H1 (cell line): ENCODE measurements at regions not wholly inside any gene's neighbourhood (a gene's known extent, or its start where the extent isn't known, plus 50 kb on each side); places are given as distances from the start of the nearest gene placed in this dataset.
A peak's percentile ranks its signal among the peaks of the same experiment; 100 is the strongest.

Experiments used
- CTCF ChIA-PET: fragments of 300-600 bp; sonication (Branson Sonifier 250); formaldehyde crosslinking; loops from one replicate; lab custom pipeline; 2021; ENCODE audit not compliant: partially characterized antibody; lab: Charles Lee
- POLR2A ChIA-PET: fragments of 300-600 bp; sonication (Branson Sonifier 250); formaldehyde crosslinking; loops from one replicate; lab custom pipeline; 2021; ENCODE audit warnings: inconsistent platforms; ENCODE audit not compliant: partially characterized antibody; lab: Charles Lee
- DNase-seq, 2 experiments: peaks; one replicate each; pipeline versions ENCODE4 v3.0.0 to v3.0.0-alpha.2; 2010 to 2022; ENCODE audit warnings: low spot score in 2 of 2, low read depth in 1 of 2, mixed read lengths in 1 of 2
- FAIRE-seq: peaks from 2 replicates; lab custom pipeline; 2011; peaks lifted over from hg19 to GRCh38; lab: Jason Lieb, UNC
- H2AFZ ChIP-seq: 2 replicates; pipeline ENCODE4 v1.8.1; 2012; ENCODE audit warnings: low read length, inconsistent platforms
- H2AK5ac ChIP-seq: 2 replicates; pipeline ENCODE4 v1.6.1; 2013; ENCODE audit warnings: low read depth, low read length
- H2BK120ac ChIP-seq: replicated peaks from 2 replicates; pipeline ENCODE3; 2013; ENCODE audit warnings: low read depth, low read length, inconsistent platforms
- H2BK12ac ChIP-seq: 2 replicates; pipeline ENCODE4 v1.6.1; 2013; ENCODE audit warnings: low read depth, low read length
- H2BK15ac ChIP-seq: 2 replicates; pipeline ENCODE4 v1.6.1; 2013; ENCODE audit warnings: low read length
- H2BK20ac ChIP-seq: 2 replicates; pipeline ENCODE4 v1.6.1; 2013; ENCODE audit warnings: low read length
- H2BK5ac ChIP-seq: 2 replicates; pipeline ENCODE4 v1.6.1; 2013; ENCODE audit warnings: low read depth, low read length
- H3K14ac ChIP-seq: 2 replicates; pipeline ENCODE4 v1.6.1; 2013; ENCODE audit warnings: inconsistent platforms; ENCODE audit not compliant: insufficient read length
- H3K18ac ChIP-seq: 2 replicates; pipeline ENCODE4 v1.6.1; 2013; ENCODE audit warnings: low read length; ENCODE audit errors: extremely low read depth
- H3K23ac ChIP-seq: 2 replicates; pipeline ENCODE4 v1.6.1; 2013; ENCODE audit warnings: inconsistent platforms; ENCODE audit not compliant: insufficient read length
- H3K23me2 ChIP-seq: 2 replicates; pipeline ENCODE4 v1.6.1; 2013; ENCODE audit warnings: low read depth, low read length
- H3K27ac ChIP-seq: 2 replicates; pipeline ENCODE4 v1.6.1; 2011; ENCODE audit warnings: low read depth, low read length, inconsistent platforms
- H3K27me3 ChIP-seq, 4 experiments: replicated peaks in 1 of 4; 1 replicate in 1 of 4; 2 replicates in 3 of 4; pipeline versions ENCODE4 v1.6.1 to v1.8.1; 2011 to 2013; ENCODE audit warnings: low read length in 3 of 4, mild to moderate bottlenecking in 3 of 4, inconsistent platforms in 2 of 4, mixed read lengths in 2 of 4, moderate library complexity in 1 of 4; ENCODE audit not compliant: control insufficient read depth in 3 of 4, insufficient read depth in 3 of 4; ENCODE audit errors: extremely low read depth in 1 of 4
- H3K36me3 ChIP-seq, 4 experiments: 2 replicates each; pipeline versions ENCODE4 v1.6.1 to v1.8.1; 2011 to 2013; ENCODE audit warnings: mild to moderate bottlenecking in 4 of 4, low read length in 3 of 4, moderate library complexity in 2 of 4, control low read depth in 1 of 4, inconsistent platforms in 1 of 4; ENCODE audit not compliant: insufficient read depth in 4 of 4, control insufficient read depth in 2 of 4
- H3K4ac ChIP-seq: replicated peaks from 2 replicates; pipeline ENCODE3; 2013; ENCODE audit warnings: low read length, low read depth, mixed read lengths, inconsistent platforms; ENCODE audit not compliant: insufficient read length
- H3K4me1 ChIP-seq, 4 experiments: replicated peaks in 1 of 4; 1 replicate in 1 of 4; 2 replicates in 3 of 4; pipeline versions ENCODE4 v1.6.1 to v1.8.1; 2011 to 2013; ENCODE audit warnings: low read length in 3 of 4, inconsistent platforms in 2 of 4, mixed read lengths in 1 of 4; ENCODE audit not compliant: insufficient read depth in 4 of 4, control insufficient read depth in 3 of 4
- H3K4me2 ChIP-seq, 2 experiments: 2 replicates each; pipeline versions ENCODE4 v1.6.1 to v1.8.1; 2011 to 2013; ENCODE audit warnings: low read depth in 2 of 2, low read length in 2 of 2, control low read depth in 1 of 2, inconsistent platforms in 1 of 2, mild to moderate bottlenecking in 1 of 2; ENCODE audit not compliant: insufficient read depth in 1 of 2
- H3K4me3 ChIP-seq, 4 experiments: fragments of 200-600, 300-600 bp in 1 of 4; sonication (generic), shearing (Covaris generic), sonication (Bioruptor Twin) in 1 of 4; 2 replicates each; pipeline versions ENCODE4 v1.5.1 to v1.8.1; 2011 to 2016; ENCODE audit warnings: low read length in 4 of 4, low read depth in 3 of 4, control low read depth in 2 of 4, inconsistent platforms in 2 of 4, mild to moderate bottlenecking in 2 of 4, mixed read lengths in 1 of 4, moderate library complexity in 1 of 4; ENCODE audit not compliant: insufficient read depth in 2 of 4; ENCODE audit errors: extremely low read depth in 1 of 4
- H3K56ac ChIP-seq: replicated peaks from 2 replicates; pipeline ENCODE3; 2013; ENCODE audit warnings: low read depth, mild to moderate bottlenecking, mixed read lengths, low read length, inconsistent platforms; ENCODE audit not compliant: insufficient read length
- H3K79me1 ChIP-seq: 2 replicates; pipeline ENCODE4 v1.6.1; 2013; ENCODE audit warnings: low read depth, low read length, control low read depth
- H3K79me2 ChIP-seq, 2 experiments: 2 replicates each; pipeline versions ENCODE4 v1.6.1 to v1.8.1; 2012 to 2013; ENCODE audit warnings: low read length in 2 of 2, mild to moderate bottlenecking in 2 of 2, inconsistent platforms in 1 of 2; ENCODE audit not compliant: insufficient read depth in 2 of 2, control insufficient read depth in 1 of 2
- H3K9ac ChIP-seq, 4 experiments: replicated peaks in 1 of 4; 1 replicate in 1 of 4; 2 replicates in 3 of 4; pipeline versions ENCODE4 v1.6.1 to v1.8.1; 2011 to 2013; ENCODE audit warnings: low read depth in 3 of 4, low read length in 3 of 4, control low read depth in 2 of 4, mild to moderate bottlenecking in 2 of 4, moderate library complexity in 2 of 4, inconsistent platforms in 1 of 4; ENCODE audit errors: extremely low read depth in 1 of 4
- H3K9me3 ChIP-seq, 2 experiments: 2 replicates each; pipeline versions ENCODE4 v1.6.1 to v1.8.1; 2012 to 2013; ENCODE audit warnings: mild to moderate bottlenecking in 2 of 2, moderate library complexity in 2 of 2, control low read depth in 1 of 2, inconsistent platforms in 1 of 2, low read depth in 1 of 2, low read length in 1 of 2, mixed read lengths in 1 of 2; ENCODE audit not compliant: insufficient read depth in 2 of 2
- H4K20me1 ChIP-seq, 2 experiments: replicated peaks in 1 of 2; 2 replicates each; pipeline versions ENCODE3 to v1.8.1; 2011 to 2013; ENCODE audit warnings: inconsistent platforms in 2 of 2, low read length in 2 of 2, mild to moderate bottlenecking in 1 of 2; ENCODE audit not compliant: insufficient read depth in 2 of 2, control insufficient read depth in 1 of 2
- H4K5ac ChIP-seq: 2 replicates; pipeline ENCODE4 v1.6.1; 2013; ENCODE audit warnings: low read length, low read depth, mixed read lengths, inconsistent platforms; ENCODE audit not compliant: insufficient read length
- H4K8ac ChIP-seq: 2 replicates; pipeline ENCODE4 v1.8.0; 2013; ENCODE audit warnings: mild to moderate bottlenecking, moderate library complexity, low read length, inconsistent platforms; ENCODE audit not compliant: insufficient read depth; ENCODE audit errors: extremely low read depth
- H4K91ac ChIP-seq: replicated peaks from 2 replicates; pipeline ENCODE3; 2013; ENCODE audit warnings: low read length, mixed read lengths, inconsistent platforms; ENCODE audit not compliant: insufficient read length
- RAD21 ChIP-seq, 2 experiments: IDR thresholded peaks in 1 of 2; conservative IDR thresholded peaks in 1 of 2; 2 replicates each; pipeline ENCODE4 v1.6.1; 2011; ENCODE audit warnings: low read depth in 2 of 2, low read length in 2 of 2, improper control_type of control experiment in 1 of 2, inconsistent platforms in 1 of 2, mild to moderate bottlenecking in 1 of 2, moderate library complexity in 1 of 2
- WGBS, 2 experiments: shearing (Covaris generic) in 1 of 2; methylation state at CpG; one replicate each; pipeline versions ENCODE4 v1.1.6 to v1.1.7; 2013 to 2015; ENCODE audit warnings: low lambda C conversion rate in 2 of 2, mixed read lengths in 2 of 2, inconsistent platforms in 1 of 2, low coverage in 1 of 2, missing lambda C conversion rate in 1 of 2; ENCODE audit not compliant: insufficient replicate concordance in 2 of 2, insufficient coverage in 1 of 2, insufficient read length in 1 of 2; ENCODE audit errors: extremely low coverage in 1 of 2, missing lambda C conversion rate in 1 of 2; 5-methylcytosine and 5-hydroxymethylcytosine counted together
- TF ChIP-seq, protein P1 (sequence below): IDR thresholded peaks from 2 replicates; pipeline ENCODE4 v1.6.1; 2012; ENCODE audit warnings: inconsistent platforms

GRCh38 chr16:5966004-5966403 lies 868.4 kb upstream of the EEF2KMT start:
- no peak overlapping the region for H3K27ac ChIP-seq
- TF ChIP-seq RAD21 (IDR thresholded peaks at IDR 0.05 in 1 of 2, conservative IDR thresholded peaks at IDR 0.05 in 1 of 2; ENCODE audit: low read depth in 2 of 2, low read length in 2 of 2): no peak
- TF ChIP-seq, protein P1, sequence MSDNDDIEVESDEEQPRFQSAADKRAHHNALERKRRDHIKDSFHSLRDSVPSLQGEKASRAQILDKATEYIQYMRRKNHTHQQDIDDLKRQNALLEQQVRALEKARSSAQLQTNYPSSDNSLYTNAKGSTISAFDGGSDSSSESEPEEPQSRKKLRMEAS: 0 out of 2 replicates have a peak, but pooled peaks have one; percentile 15
- no peak overlapping the region for H4K5ac ChIP-seq
- no peak overlapping the region for H2BK120ac ChIP-seq
- no peak overlapping the region for H3K4me2 ChIP-seq
- H3K4me1 ChIP-seq: no peaks in the 10 kb centered on the region; a peak in 2 of 7 replicates
- no peak overlapping the region for H3K23ac ChIP-seq
- no peak overlapping the region for H2BK12ac ChIP-seq
- WGBS, 2 experiments: 88% methylated on average over 7 of the region's 7 CpGs; no CpG with 5 or more reads in 1 of the 2 experiments
- ChIA-PET CTCF (interaction anchor here (2.7 kb wide), 1 partner anchor 47 kb away, joined by 11 read pairs; no protein-coding TSS in a partner anchor), POLR2A (no interaction called here)
- no peak overlapping the region for H3K56ac ChIP-seq
- no peak overlapping the region for H2AFZ ChIP-seq
- H4K8ac ChIP-seq: no peak overlapping the region
- no peaks in the 10 kb centered on the region for H3K27me3 ChIP-seq
- FAIRE-seq: no peak
- no peak for DNase-seq
- H3K36me3 ChIP-seq: no peaks in the 10 kb centered on the region
- H3K4ac ChIP-seq: no peak overlapping the region
- no peaks in the 10 kb centered on the region for H3K79me2 ChIP-seq
- H4K20me1 ChIP-seq: no peaks in the 10 kb centered on the region
- no peaks in the 10 kb centered on the region; a peak in 1 of 4 replicates for H3K9me3 ChIP-seq
- no peak overlapping the region for H3K18ac ChIP-seq
- no peak overlapping the region for H2BK20ac ChIP-seq
- H3K23me2 ChIP-seq: no peaks in the 10 kb centered on the region
- H2BK15ac ChIP-seq: no peak overlapping the region
- no peak overlapping the region for H3K9ac ChIP-seq
- H3K79me1 ChIP-seq: no peaks in the 10 kb centered on the region
- no peak overlapping the region for H3K4me3 ChIP-seq
- H4K91ac ChIP-seq: no peak overlapping the region
- H3K14ac ChIP-seq: no peak overlapping the region
- no peak overlapping the region for H2AK5ac ChIP-seq
- no peak overlapping the region for H2BK5ac ChIP-seq
